ENCODE measurements at regions not wholly inside any gene's neighbourhood (a gene's known extent, or its start where the extent isn't known, plus 50 kb on each side); places are given as distances from the start of the nearest gene placed in this dataset.
"Not testable (repeated sequence)": the region's sequence is repeated elsewhere in the genome, so short reads cannot be mapped to it uniquely, and the experiment has no call there.

DNA sequence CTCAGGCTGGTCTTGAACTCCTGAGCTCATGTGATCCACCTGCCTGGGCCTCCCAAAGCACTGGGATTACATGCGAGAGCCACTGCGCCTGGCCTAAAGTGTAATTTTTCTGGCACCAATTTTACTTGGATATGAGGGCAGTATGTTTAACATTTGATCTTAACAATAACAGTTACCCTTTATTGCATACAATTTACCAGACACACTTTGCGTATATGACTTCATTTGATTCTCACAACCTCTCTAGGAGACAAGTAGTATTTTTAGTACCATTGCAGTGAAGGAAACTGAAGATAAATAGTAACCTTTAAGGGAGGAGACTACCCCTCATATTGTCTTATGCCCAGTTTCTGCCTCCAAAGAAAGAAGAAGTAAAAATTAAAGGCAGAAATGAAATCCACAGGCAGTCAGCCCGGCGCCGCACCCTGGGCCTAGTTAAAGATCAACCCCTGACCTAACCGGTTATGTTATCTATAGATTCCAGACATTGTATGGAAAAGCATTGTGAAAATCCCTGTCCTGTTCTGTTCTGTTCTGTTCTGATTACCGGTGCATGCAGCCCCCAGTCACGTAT, 54.0 kb downstream of the CYP26A1 start:
- DNase-seq: not testable (repeated sequence)

DNA sequence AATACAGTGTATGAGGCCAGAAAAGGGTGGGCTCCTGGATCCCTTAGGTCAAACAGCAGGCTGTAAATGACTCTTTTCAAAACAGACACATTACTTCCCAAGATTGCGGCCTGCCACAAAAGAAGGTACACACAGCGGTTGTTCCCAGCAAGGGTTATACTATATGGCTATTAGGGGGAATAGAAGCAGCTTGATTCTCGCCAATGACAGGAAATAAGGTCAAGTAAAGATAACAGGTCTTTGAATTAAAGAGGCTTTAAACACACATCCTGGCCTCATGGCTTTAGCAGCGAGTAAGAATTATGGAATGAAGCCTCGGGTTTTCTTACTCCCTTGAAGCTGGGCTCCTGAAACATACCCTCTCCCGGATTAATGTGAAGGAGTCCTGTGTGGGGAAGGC, 58.3 kb downstream of the CYP26A1 start:
- DNase-seq: no peak

DNA sequence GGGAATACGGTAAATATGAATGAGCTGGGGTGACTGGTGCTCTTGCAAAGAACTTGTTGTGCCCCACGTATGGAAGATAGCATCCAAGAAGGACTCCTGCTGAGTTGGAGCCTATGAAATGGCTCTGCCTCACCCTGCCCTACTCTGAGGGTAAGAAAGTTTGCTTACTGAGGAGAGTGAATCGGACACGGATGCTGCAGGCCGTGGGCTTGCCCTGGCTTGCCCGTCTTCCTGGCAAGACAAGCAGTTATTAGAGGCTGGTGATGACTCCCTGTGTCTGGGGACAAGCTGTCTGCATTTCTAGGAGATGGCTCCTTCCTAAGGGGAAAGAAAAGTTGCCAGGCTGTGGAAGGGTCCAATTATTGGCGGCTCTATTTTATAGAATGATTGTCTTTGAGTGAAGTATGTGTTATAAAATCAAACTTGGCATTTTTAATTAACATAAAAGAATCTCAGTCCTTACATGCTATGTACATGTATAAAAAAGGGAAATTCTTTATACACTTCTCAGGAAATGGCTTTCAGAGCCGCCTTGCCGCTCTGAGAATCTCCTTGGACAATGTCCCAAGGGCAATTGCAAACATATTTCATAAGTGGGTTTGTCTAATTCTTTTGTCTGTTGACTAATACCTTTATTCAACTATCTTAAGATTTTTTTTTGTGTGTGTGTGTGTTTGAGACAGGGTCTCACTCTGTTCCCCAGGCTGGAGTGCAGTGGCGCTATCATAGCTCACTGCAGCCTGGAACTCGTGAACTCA, 64.6 kb downstream of the CYP26A1 start:
- no peak for DNase-seq

DNA sequence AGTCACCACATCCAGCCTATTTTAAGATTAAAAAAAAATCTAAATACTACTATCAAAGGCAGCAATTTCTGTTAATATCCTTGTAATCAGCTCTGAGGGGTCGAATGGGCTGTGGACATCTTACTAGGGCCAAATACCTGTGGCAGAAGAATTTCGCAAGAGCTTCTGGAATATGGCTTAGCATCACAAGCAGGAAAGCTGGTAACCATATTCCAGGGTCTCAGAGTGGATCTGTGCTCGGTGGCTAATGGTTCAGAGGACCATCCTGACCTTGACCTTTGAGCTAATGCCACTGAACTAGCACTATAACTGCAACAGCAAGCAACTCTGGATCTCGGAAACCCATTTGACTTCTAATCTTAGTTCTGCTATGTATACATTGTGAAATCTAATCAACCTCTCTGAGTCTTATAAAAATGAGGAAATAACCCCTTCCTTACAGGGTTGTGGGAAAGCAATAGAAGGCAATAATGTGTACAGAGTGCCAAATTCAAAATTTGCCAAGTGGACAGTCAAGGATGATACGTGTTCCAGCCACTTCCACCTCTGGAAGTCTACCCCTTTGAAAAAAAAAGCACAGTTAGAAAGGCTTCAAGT, 65.5 kb downstream of the CYP26A1 start:
- no peak for DNase-seq

DNA sequence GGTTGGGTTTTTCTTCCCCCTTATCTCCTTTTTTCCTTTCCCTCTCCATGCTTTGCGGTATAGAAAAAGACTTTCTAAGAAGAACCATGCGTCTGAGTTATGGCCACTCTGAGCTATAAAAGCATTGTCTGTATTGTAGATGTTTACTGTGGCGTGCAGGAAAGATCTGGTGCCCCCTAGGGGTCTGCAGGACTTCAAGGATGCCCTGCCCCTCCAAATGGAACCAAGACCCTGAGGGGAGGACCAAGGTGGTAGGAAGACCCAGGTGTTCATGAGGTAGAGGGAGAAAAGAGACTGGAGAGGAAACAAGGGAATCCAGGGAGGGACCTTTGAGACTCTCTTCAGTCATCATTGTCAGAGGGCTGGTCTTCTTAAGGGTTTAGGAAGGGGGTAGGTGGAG, 68.8 kb downstream of the CYP26A1 start:
- no peak for DNase-seq

DNA sequence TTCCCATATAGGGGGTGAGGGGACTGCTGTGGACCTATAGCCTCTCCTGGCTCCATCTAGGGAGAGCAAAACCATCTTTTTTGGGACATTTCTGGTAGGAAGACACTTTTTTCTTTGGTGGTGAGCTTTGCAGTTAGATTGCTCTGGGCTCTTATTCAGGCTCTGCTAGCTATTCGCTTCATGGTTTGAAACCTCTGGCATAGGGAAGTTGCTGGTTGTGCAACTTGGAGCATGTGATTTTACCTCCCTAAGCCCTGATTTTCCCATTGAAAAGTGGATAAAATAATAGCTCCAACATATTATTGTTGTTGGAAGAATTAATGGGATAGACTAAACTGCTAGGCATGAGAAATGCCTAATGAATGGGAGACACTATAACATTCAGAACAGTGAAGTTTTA, 69.6 kb downstream of the CYP26A1 start:
- DNase-seq: no peak

DNA sequence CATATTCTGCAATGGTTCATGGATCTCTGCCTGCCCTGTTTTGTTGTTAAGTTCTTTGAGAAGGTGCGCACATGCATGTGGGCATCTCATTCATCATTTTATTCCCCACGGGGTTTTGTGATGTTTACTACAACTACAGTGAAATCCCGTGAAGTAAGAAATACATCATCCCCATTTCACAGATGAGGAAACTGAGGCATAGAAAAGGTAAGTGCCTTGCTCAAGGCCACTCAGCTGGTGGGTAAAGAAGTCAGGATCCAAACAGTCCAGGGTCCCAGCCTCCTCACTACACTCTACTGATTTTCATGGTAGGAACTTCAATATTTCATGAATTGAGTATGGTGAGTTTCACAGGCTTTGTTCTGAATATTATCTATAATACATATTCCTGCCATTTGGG, 72.6 kb downstream of the CYP26A1 start:
- DNase-seq: no peak

DNA sequence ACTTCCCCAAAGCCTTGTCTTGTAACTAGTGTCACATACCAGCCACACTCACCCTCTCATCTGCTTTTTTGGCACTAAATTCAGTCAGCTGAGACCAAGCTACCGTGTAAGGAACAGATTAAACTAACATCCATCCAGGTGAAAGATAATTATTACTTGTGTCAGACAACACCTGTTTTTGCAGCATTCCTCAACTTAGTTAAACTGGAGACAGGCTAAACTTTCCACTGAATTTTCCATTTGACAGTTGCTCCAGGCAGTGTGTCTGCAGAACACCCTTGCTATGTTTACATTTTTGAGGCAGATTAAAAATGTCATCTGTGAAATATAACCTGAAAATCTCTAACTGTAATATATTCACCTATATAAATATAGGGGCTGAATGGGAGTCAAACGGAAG, 73.6 kb downstream of the CYP26A1 start:
- DNase-seq: no peak

DNA sequence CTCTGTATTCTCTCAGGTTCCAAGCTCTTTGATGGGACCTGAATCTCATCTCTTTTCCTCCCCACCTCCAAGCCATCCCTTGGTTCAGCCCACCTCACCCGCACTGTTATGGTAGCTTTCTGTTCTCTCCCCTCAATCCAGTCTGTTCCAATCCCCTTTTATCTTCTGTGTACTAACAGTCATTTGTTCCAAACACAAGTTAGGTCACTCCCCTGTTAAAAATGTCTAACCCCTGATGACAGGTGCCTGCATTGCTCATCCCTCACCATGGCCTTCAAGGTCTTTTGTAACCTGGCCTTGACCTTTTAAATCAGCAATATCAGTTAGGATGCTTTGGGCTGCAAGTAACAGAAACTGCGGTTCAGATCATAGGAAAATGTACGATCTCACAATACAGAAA, 74.8 kb downstream of the CYP26A1 start:
- DNase-seq: no peak

DNA sequence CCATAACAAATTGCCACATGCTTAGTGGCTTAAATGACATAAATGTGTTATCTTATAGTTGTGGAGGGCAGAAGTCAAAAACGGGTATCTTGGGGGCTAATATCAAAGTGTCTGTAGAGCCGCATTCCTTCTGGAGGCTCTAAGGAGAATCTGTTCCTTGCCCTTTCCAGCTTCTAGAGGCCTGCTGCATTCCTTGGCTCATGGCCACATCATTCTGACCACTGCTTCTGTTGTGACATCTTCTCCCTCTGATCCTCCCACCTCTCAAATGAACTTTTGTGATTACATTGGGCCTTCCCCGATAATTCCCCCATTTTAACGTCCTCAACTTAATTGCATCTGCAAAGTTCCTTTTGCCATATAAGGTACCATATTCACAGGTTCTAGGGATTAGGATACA, 76.1 kb downstream of the CYP26A1 start:
- no peak for DNase-seq

DNA sequence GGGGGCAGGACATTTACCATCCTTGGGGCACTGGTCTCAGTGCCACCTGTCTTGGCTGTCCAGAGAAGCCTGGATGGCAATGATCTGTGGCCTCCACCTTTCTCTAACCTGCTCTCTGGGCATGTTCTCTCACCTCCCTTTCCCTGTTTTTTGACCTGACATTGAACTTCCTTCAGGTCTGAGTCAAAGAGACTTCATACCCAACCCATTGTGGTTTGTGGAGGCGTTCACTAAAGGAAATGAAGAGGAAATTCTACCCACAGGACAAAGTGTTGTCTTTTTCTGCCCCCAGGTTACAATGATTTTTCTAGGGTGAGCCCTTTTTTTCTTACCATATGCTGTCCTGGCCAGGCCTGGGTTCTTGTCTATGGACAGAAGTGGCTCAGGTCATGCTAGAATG, 76.6 kb downstream of the CYP26A1 start:
- peak; percentile 18 for DNase-seq

DNA sequence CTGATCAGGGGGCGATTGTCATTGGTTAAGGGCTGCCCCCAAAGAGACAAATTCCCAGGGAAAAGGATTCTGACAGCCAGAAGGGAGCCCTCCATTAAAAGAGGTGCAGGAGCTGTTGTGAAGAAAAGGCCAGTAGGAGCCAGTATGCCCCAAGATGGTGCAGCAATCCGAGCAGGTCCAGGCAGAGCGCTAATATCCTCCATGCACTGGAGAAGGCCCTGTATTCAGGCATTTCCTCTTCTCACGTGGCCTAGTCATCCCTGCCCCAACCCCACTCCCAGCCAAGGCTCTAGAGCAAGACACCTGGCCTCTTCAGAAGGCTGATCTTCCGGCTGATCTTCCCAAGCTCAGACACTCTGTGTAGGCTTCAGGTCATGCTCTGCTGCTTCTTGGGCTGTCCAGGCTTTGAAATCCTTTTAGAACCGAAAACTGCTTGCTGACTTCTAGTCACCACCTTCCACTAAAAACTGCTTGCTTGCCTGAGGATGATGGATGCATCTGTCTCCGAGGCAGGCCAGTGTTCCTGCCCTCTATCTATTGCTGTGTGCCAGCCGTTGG, 77.4 kb downstream of the CYP26A1 start:
- DNase-seq: no peak

DNA sequence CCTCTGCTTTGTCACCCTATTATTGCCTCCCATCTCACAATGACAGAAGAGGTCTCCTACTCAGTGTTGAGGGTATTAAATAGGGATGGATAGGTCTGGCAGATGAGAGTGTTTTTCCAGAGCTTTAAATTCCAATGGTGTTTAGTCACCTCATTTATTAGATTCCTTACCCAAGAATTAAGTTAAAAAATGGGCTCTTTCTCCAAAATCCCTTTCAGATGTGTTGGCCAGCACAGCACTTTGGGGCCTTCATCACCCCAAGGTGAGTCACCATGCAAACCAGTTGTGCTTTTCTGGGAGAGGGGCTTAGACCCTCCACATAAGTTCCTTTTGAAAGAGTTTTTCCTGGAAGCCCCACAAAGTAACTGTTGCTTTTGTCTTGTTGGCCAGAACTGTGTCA, 78.4 kb downstream of the CYP26A1 start:
- DNase-seq: no peak

DNA sequence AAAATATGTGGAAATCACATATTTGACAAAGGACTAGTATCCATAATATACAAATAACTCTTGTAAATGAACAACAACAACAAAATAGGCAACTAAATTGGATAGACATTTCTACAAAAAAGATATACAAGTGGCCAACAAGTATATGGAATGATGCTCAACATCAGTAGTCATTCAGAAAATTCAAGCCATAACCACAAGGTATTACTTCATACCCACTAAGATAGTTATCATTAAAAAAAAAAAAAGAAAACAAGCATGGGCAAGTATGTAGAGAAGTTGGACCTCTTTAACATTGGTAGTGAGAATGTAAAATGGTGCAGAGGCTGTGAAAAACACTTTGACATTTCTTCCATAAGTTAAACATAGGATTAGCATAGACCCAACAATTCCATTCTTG, 80.8 kb downstream of the CYP26A1 start:
- DNase-seq: no peak

DNA sequence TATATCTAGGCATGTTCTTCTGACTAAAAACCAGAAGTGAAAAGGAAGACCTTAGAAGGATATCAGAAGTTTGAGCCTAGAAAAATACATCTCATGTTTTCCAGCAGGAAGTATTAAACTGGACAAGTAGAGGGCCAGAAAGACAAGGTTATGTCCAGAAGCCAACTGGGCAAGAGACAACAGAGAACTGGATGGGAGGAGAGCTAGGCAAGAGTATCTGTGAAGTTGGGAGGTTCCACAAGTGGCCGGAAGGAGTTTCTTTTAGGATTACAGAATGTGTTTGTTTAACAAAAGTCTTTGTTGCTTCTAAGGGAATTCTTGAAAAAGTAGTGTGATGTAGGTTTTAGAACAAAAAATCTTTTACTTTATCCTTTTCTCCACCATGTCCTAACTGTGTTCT, 86.4 kb downstream of the CYP26A1 start:
- DNase-seq: no peak

DNA sequence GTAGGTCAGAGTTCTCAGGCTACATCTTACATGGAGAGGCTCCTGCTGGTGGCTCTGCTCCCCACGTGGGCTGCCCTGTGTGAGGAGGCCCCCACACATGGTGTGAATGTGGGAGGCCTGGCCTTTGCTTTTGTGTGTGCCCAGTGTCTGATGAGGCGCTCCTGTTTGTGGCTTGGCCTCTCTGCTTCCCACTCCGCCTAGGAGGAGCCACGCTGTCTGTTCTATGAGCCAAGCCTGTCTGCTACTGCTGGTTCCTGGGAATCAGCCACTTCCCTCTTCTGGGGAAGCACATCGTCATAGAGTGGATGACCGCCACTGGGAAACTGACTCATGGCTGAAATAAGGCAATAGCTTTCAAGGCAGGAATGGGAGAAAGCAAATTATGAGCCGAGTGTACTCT, 87.1 kb downstream of the CYP26A1 start:
- no peak for DNase-seq

DNA sequence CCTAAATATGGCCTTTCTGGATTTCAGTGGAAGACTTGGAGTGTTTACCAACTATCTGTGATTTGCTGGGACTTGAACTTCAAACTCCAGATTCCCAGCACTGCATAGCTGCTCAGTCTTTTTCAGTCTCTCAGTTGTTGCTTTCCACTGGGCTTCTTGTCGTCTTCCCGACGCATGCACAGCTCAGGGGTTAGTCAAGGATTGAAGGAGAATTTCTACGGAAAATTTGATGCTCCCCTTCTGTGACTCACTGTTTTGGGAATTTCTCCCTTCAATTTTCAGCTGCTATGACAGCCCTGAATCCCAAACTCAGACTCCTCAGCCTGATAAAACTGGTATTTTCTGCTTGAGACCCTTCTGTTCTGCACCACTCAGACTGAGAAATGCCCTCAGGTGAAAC, 91.7 kb downstream of the CYP26A1 start:
- no peak for DNase-seq

DNA sequence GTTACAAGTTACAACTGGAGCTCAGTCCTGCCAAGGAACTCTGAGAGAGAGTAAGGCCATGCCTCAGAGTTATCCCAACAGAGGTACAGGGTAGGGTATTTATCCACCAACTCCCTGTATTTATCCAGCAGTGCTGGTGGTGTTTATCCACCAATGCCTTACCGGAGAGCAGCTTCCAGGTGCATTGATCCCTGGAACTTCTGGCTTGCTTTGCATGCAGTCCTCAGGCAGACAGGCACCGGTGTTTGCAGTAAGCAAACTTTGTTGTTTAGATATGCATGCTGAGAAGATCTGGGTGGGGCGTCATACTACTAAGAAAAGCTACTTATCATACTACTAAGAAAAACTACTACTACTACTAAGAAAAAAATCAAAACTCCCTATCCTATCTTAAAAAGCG, 92.4 kb downstream of the CYP26A1 start:
- DNase-seq: no peak

DNA sequence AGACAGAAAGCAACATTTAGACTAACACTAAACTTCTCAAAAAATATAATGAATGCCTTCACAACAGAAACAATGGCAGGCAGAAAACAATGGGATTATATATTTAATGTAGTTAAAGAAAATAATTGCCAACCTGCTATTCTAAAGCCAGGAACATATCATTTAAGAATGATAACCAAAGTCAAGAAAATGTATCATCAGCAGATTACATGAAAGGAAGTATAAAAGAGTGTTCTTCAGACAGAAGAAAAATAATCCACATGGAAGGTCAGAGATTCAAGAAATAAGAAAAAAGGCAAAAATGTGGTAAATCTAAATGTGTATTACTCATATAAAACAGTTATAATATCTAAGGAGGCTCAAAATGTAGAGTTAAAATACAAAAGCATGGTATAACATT, 98.1 kb downstream of the CYP26A1 start:
- no peak for DNase-seq

DNA sequence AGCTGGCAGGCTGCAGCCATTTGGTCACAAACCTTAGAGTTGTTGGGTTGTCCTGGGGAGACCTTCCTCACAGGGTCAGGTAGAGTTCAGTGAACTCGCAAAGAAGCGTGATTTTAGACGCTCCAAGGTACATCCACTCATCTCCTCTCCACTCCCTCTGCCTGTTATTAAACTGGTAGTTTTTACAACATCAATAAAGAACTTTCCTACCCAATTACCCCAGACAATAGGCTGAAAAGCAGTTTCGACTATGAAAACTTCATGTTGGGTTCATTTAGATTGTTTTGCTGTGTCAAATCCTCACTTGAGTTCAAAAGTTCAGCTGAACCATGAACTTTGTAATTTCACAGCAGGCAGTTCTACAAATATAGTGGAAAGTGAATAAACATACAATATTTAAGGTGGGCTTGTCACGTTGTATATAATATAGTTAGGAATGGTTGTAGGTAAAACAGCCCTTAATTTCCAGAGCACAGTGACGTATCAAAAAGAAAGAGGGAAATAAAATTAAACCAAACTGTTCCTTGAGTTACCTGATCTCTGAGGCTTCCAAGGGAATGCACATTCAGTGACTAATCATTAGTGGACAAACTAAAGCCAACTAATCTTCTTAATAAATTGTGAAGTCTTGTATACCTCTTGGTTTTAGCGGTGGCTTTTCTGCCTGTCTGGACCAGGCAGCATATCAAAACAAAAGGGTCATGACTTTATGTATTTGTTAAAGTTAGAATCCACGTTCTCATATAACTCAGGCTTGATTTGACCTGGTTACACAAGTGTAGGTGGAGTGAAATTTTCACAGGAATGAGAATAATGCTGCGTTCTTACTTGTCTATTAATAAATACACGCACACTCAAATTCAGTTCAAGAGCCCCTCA, 100.5 kb downstream of the CYP26A1 start:
- no peak for DNase-seq

DNA sequence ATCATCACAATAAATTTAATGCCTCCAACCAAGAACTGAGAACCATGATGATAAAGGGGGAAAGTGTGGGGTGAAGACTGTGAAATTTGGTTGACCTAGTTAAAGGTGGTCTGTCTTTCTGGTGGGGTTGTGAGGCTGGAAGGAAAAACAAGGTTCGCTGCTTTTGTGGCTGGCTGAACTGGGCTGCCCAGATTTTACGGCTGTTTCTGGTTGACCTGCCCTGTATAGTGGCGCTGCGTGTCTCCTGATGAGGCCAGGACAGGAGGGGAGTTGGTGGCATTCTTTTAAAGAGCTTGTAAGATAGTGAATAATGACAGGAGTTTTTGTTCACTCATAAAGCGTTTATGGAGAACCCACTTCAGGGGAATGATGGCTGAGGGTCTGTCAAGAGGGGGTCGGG, 101.8 kb downstream of the CYP26A1 start:
- DNase-seq: no peak

DNA sequence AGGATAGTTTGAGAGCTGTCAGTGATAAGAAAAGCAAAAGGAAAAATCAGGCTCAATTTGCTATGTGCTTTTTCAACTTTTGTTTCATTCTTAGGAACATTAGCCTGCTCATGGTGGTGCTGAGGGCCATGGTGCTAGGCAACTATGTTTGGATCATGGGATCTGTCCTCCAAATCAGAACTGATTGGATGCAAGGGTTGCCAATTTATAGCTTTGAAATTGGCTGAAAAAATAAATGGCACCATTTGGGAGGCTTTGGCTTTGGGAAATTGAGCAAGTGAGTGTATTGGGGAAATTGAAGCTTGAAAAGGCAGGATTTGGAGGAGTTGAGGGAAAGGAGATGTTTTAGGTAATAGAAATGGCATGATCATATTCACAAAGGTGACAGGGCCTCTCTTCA, 103.8 kb downstream of the CYP26A1 start:
- no peak for DNase-seq

DNA sequence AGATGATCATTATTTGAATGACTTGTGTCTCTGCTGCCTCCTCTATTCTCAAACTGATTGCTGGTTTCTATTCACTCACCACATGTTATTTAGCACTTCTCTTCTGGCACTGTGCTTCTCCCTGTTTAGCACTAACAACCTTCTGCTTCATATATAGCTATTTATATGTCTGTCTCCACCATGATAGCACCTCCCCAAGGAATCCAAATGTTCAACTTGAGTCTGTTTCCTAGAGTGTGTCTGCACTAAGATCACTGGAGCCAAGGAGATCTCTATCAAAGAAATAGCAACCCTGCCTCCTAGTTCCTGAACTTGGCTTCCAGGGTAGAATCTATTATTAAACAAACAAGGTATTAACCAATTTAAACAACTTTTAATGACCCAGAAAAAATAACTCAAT, 104.5 kb downstream of the CYP26A1 start:
- DNase-seq: no peak

Data from GDM1 (cell line).